Testis (tissue), 2 donors: ENCODE measurements at regions not wholly inside any gene's neighbourhood (a gene's known extent, or its start where the extent isn't known, plus 50 kb on each side); places are given as distances from the start of the nearest gene placed in this dataset.

Experiments used
- CTCF ChIP-seq, 3 experiments: fragments of 450-650 bp in 2 of 3; fragments of 200-600 bp in 1 of 3; sonication (generic) in 1 of 3; IDR thresholded peaks; one replicate each; pipeline ENCODE4 v1.5.1; 2016 to 2019; ENCODE audit warnings: antibody characterized with exemption in 3 of 3, mild to moderate bottlenecking in 2 of 3, moderate library complexity in 1 of 3
- POLR2A ChIP-seq: fragments of 450-650 bp; IDR thresholded peaks from one replicate; pipeline ENCODE4 v1.6.1; 2017; ENCODE audit warnings: antibody characterized with exemption, mild to moderate bottlenecking, moderate library complexity

DNA sequence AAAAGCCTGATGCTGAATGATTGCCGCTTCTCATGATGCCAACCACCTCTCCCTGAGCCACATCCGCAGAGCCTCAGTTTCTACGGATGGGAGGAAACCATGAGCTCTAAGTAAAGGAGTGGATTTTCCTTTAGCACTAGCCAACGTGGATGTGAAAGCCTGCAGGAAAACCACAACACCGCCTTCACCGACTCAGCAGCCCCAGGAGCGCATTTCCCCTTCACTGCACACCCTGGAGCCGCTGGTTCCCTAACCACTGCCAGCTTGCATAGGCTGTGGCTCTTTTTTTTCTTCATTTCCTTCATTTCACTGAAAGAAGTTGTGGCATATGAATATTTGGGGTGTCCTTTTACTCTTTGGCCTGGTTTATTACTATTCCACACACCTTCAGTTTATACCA lies 50.5 kb upstream of the SSTR4 start:
- no peak for TF ChIP-seq CTCF (IDR thresholded peaks at IDR 0.05)
- no peak for TF ChIP-seq POLR2A
